ENCODE measurements at regions not wholly inside any gene's neighbourhood (a gene's known extent, or its start where the extent isn't known, plus 50 kb on each side); places are given as distances from the start of the nearest gene placed in this dataset.

GRCh38 chr12:130216031-130216430, 53.8 kb downstream of the FZD10 start:
- no peak for DNase-seq (ENCODE audit: low spot score)

- no peak for DNase-seq (ENCODE audit: low spot score)
Observed at GRCh38 chr12:130218682-130219081, 56.4 kb downstream of the FZD10 start.

- DNase-seq (ENCODE audit: low spot score): no peak
Observed at GRCh38 chr12:130219929-130220705, 57.9 kb downstream of the FZD10 start.

- no peak for DNase-seq (ENCODE audit: low spot score)
Observed at GRCh38 chr12:130220706-130221100, 58.4 kb downstream of the FZD10 start.

- DNase-seq (ENCODE audit: low spot score): no peak
Observed at GRCh38 chr12:130222519-130223218, 60.4 kb downstream of the FZD10 start.

GRCh38 chr12:130223767-130224244, 61.5 kb downstream of the FZD10 start:
- DNase-seq (ENCODE audit: low spot score): no peak

- no peak for DNase-seq (ENCODE audit: low spot score)
Observed at GRCh38 chr12:130224613-130225012, 62.3 kb downstream of the FZD10 start.

GRCh38 chr12:130225347-130225746, 63.1 kb downstream of the FZD10 start:
- no peak for DNase-seq (ENCODE audit: low spot score)

GRCh38 chr12:130226126-130226525, 63.9 kb downstream of the FZD10 start:
- no peak for DNase-seq (ENCODE audit: low spot score)

- DNase-seq (ENCODE audit: low spot score): no peak
Observed at GRCh38 chr12:130226771-130227170, 64.5 kb downstream of the FZD10 start.

- DNase-seq (ENCODE audit: low spot score): no peak
Observed at GRCh38 chr12:130227641-130228040, 65.4 kb downstream of the FZD10 start.

- no peak for DNase-seq (ENCODE audit: low spot score)
Observed at GRCh38 chr12:130236446-130236845, 74.2 kb downstream of the FZD10 start.

GRCh38 chr12:130240831-130241590, 78.7 kb downstream of the FZD10 start:
- DNase-seq (ENCODE audit: low spot score): no peak

GRCh38 chr12:130242506-130242905, 80.2 kb downstream of the FZD10 start:
- no peak for DNase-seq (ENCODE audit: low spot score)

GRCh38 chr12:130245251-130245650, 83.0 kb downstream of the FZD10 start:
- DNase-seq (ENCODE audit: low spot score): no peak

- DNase-seq (ENCODE audit: low spot score): no peak
Observed at GRCh38 chr12:130246560-130246959, 84.3 kb downstream of the FZD10 start.

GRCh38 chr12:130247634-130248237, 85.5 kb downstream of the FZD10 start:
- DNase-seq (ENCODE audit: low spot score): no peak

GRCh38 chr12:130249376-130249775, 87.1 kb downstream of the FZD10 start:
- no peak for DNase-seq (ENCODE audit: low spot score)

- no peak for DNase-seq (ENCODE audit: low spot score)
Observed at GRCh38 chr12:130251236-130251780, 86.4 kb upstream of the PIWIL1 start.

- no peak for DNase-seq (ENCODE audit: low spot score)
Observed at GRCh38 chr12:130253866-130254265, 83.8 kb upstream of the PIWIL1 start.

GRCh38 chr12:130254461-130255276, 83.0 kb upstream of the PIWIL1 start:
- DNase-seq (ENCODE audit: low spot score): no peak
